AG09309 (cell line): ENCODE measurements at regions not wholly inside any gene's neighbourhood (a gene's known extent, or its start where the extent isn't known, plus 50 kb on each side); places are given as distances from the start of the nearest gene placed in this dataset.

Source experiments
- DNase-seq: peaks from one replicate; pipeline ENCODE4 v3.0.0-alpha.2; 2010; ENCODE audit warnings: low read depth
- H3K4me3 ChIP-seq: 2 replicates; pipeline ENCODE4 v1.5.1; 2011; ENCODE audit warnings: mild to moderate bottlenecking, low read depth, low read length, moderate library complexity; ENCODE audit not compliant: control insufficient read depth
- CTCF ChIP-seq: IDR thresholded peaks from 2 replicates; pipeline ENCODE4 v1.5.1; 2011; ENCODE audit warnings: mild to moderate bottlenecking, low read depth, low read length, inconsistent platforms; ENCODE audit not compliant: insufficient read depth, control insufficient read depth; ENCODE audit errors: missing control alignments

- H3K4me3 ChIP-seq, result no peak overlapping the region
- no peak for TF ChIP-seq CTCF
- no peak for DNase-seq
Measured at GRCh38 chr3:130841357-130841756, 52.5 kb upstream of the ATP2C1 start.

- no peak for TF ChIP-seq CTCF
- H3K4me3 ChIP-seq, result no peak overlapping the region
- no peak for DNase-seq
Measured at GRCh38 chr3:130843441-130843840, 50.4 kb upstream of the ATP2C1 start.
